MCF 10A (cell line): ENCODE measurements at regions not wholly inside any gene's neighbourhood (a gene's known extent, or its start where the extent isn't known, plus 50 kb on each side); places are given as distances from the start of the nearest gene placed in this dataset.

Experiments
- BruUV-seq: library from RNA; stranded (reverse); fragments of 400-500 nt; replicated peaks from 2 replicates; lab custom pipeline; 2021; lab: Mats Ljungman, UMichigan
- CTCF ChIA-PET: fragments of 300-600 bp; sonication (Branson Sonifier 250); formaldehyde crosslinking; extraction: SDS; loops from one replicate; lab custom pipeline; 2021; ENCODE audit warnings: antibody characterized with exemption, inconsistent platforms; lab: Yijun Ruan, JAX
- POLR2A ChIA-PET: fragments of 300-600, 350-650 bp; sonication (Branson Sonifier 250); formaldehyde crosslinking; extraction: SDS; loops from one replicate; lab custom pipeline; 2020; ENCODE audit warnings: antibody characterized with exemption, inconsistent platforms; lab: Yijun Ruan, JAX
- DNase-seq: peaks from one replicate; pipeline ENCODE4 v3.0.0-alpha.2; 2018; ENCODE audit not compliant: unreplicated experiment
- H3K27ac Mint-ChIP-seq: one replicate; pipeline ENCODE4 v1.8.0; 2022; ENCODE audit warnings: mild to moderate bottlenecking, low read depth, mixed read lengths; ENCODE audit not compliant: unreplicated experiment
- H3K27me3 Mint-ChIP-seq: one replicate; pipeline ENCODE4 v1.8.0; 2022; ENCODE audit warnings: mixed read lengths; ENCODE audit not compliant: insufficient read depth, unreplicated experiment
- H3K36me3 Mint-ChIP-seq: one replicate; pipeline ENCODE4 v1.8.0; 2022; ENCODE audit warnings: mild to moderate bottlenecking, moderate library complexity, mixed read lengths; ENCODE audit not compliant: insufficient read depth, unreplicated experiment
- H3K4me1 Mint-ChIP-seq: one replicate; pipeline ENCODE4 v1.8.0; 2022; ENCODE audit warnings: mixed read lengths; ENCODE audit not compliant: insufficient read depth, unreplicated experiment
- H3K4me3 Mint-ChIP-seq: one replicate; pipeline ENCODE4 v1.8.0; 2022; ENCODE audit warnings: mild to moderate bottlenecking, moderate library complexity, mixed read lengths; ENCODE audit not compliant: unreplicated experiment
- H3K9me3 Mint-ChIP-seq: one replicate; pipeline ENCODE4 v1.8.0; 2022; ENCODE audit warnings: mixed read lengths; ENCODE audit not compliant: unreplicated experiment
- CTCF ChIP-seq: fragments of 200-600 bp; IDR thresholded peaks from one replicate; pipeline ENCODE4 v1.8.0; 2022; ENCODE audit warnings: antibody characterized with exemption, mild to moderate bottlenecking; ENCODE audit not compliant: unreplicated experiment
- intact Hi-C: fragments of 100-400 bp; cut with micrococcal nuclease; formaldehyde crosslinking; loops from 2 replicates; pipeline ENCODE4 v1.14.1; 2022

- CTCF ChIA-PET, result interaction anchor here (1.0 kb wide), 1 partner anchor 9 kb away, joined by 3 read pairs; no protein-coding TSS in a partner anchor
- BruUV-seq, result no TSS peak
- intact Hi-C loops, result no loop called here
- POLR2A ChIA-PET, result interaction anchor here (0.6 kb wide), 1 partner anchor 9 kb away, joined by 3 read pairs; no protein-coding TSS in a partner anchor
- H3K4me1 Mint-ChIP-seq, result no peaks in the 10 kb centered on the region
- DNase-seq, result no peak
- H3K4me3 Mint-ChIP-seq, result no peak overlapping the region
- peaks cover 6% of the 10 kb centered on the region for H3K36me3 Mint-ChIP-seq
- no peak overlapping the region for H3K27ac Mint-ChIP-seq
- H3K9me3 Mint-ChIP-seq, result no peaks in the 10 kb centered on the region
- H3K27me3 Mint-ChIP-seq, result no peaks in the 10 kb centered on the region
- no peak for TF ChIP-seq CTCF
Measured at GRCh38 chr6:137953761-137954160, 86.7 kb downstream of the TNFAIP3 start.

- no peak for DNase-seq
- no peaks in the 10 kb centered on the region for H3K4me1 Mint-ChIP-seq
- no peak overlapping the region for H3K27ac Mint-ChIP-seq
- no peak for TF ChIP-seq CTCF
- H3K4me3 Mint-ChIP-seq, result no peak overlapping the region
- CTCF ChIA-PET, result interaction anchor here (1.0 kb wide), 1 partner anchor 9 kb away, joined by 3 read pairs; no protein-coding TSS in a partner anchor
- H3K36me3 Mint-ChIP-seq, result peaks cover 6% of the 10 kb centered on the region
- BruUV-seq, result no TSS peak
- POLR2A ChIA-PET, result interaction anchor here (0.7 kb wide), 1 partner anchor 24 kb away, joined by 3 read pairs; no protein-coding TSS in a partner anchor
- H3K9me3 Mint-ChIP-seq, result no peaks in the 10 kb centered on the region
- H3K27me3 Mint-ChIP-seq, result no peaks in the 10 kb centered on the region
- intact Hi-C loops, result no loop called here
Measured at GRCh38 chr6:137954253-137954652, 87.2 kb downstream of the TNFAIP3 start.

GRCh38 chr6:137956098-137956488 is 89.0 kb downstream of the TNFAIP3 start:
- BruUV-seq, result no TSS peak
- Mint-ChIP-seq H3K27ac (no peak overlapping the region), H3K4me1 (no peaks in the 10 kb centered on the region), H3K9me3 (no peaks in the 10 kb centered on the region), H3K27me3 (no peaks in the 10 kb centered on the region), H3K36me3 (peaks cover 6% of the 10 kb centered on the region), H3K4me3 (no peak overlapping the region)
- DNase-seq, result no peak
- ChIA-PET POLR2A (no interaction called here), CTCF (no interaction called here)
- intact Hi-C loops, result no loop called here
- TF ChIP-seq CTCF, result no peak

GRCh38 chr6:137957471-137957870 is 90.4 kb downstream of the TNFAIP3 start:
- no peaks in the 10 kb centered on the region for H3K27me3 Mint-ChIP-seq
- no peak for DNase-seq
- no peak overlapping the region for H3K4me3 Mint-ChIP-seq
- no peaks in the 10 kb centered on the region for H3K4me1 Mint-ChIP-seq
- TF ChIP-seq CTCF, result no peak
- no peak overlapping the region for H3K27ac Mint-ChIP-seq
- ChIA-PET CTCF (no interaction called here), POLR2A (no interaction called here)
- peaks cover 6% of the 10 kb centered on the region for H3K36me3 Mint-ChIP-seq
- no peaks in the 10 kb centered on the region for H3K9me3 Mint-ChIP-seq
- no TSS peak for BruUV-seq
- intact Hi-C loops, result no loop called here
